H1 (cell line): ENCODE measurements at regions not wholly inside any gene's neighbourhood (a gene's known extent, or its start where the extent isn't known, plus 50 kb on each side); places are given as distances from the start of the nearest gene placed in this dataset.

Experiments
- SIRT6 ChIP-seq: IDR thresholded peaks from one replicate; pipeline ENCODE4 v1.7.1; 2012; ENCODE audit warnings: low read length, inconsistent platforms
- SP2 ChIP-seq: IDR thresholded peaks from 2 replicates; pipeline ENCODE4 v1.6.1; 2012; ENCODE audit warnings: mild to moderate bottlenecking, low read length, inconsistent platforms
- TF ChIP-seq, protein P1 (sequence below): fragments of 300-600 bp; sonication (generic); IDR thresholded peaks from 2 replicates; pipeline ENCODE4 v1.7.1; 2012; ENCODE audit warnings: low read length, moderate library complexity, mild to moderate bottlenecking, inconsistent platforms; ENCODE audit not compliant: insufficient replicate concordance

DNA sequence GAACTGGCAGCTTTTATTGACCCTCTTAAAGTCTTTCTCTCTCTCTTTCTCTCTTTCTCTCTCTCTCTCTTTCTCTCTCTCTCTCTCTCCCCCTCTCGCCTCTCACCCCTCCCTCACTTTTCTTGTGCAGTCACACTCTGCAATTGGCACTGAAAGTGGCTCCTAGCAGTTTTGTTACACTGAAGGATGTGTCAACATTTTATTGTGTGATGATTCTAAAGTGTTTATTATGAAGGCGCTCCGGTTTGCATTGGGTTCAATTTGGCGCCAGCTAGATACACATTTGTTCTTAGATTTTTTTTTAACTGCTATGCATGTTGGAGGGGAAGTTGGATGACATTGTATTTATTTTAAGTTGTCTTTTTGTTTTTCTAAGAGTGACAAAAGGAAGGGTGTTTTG is 64.0 kb upstream of the CHRM3 start (continued):
- TF ChIP-seq, protein P1, sequence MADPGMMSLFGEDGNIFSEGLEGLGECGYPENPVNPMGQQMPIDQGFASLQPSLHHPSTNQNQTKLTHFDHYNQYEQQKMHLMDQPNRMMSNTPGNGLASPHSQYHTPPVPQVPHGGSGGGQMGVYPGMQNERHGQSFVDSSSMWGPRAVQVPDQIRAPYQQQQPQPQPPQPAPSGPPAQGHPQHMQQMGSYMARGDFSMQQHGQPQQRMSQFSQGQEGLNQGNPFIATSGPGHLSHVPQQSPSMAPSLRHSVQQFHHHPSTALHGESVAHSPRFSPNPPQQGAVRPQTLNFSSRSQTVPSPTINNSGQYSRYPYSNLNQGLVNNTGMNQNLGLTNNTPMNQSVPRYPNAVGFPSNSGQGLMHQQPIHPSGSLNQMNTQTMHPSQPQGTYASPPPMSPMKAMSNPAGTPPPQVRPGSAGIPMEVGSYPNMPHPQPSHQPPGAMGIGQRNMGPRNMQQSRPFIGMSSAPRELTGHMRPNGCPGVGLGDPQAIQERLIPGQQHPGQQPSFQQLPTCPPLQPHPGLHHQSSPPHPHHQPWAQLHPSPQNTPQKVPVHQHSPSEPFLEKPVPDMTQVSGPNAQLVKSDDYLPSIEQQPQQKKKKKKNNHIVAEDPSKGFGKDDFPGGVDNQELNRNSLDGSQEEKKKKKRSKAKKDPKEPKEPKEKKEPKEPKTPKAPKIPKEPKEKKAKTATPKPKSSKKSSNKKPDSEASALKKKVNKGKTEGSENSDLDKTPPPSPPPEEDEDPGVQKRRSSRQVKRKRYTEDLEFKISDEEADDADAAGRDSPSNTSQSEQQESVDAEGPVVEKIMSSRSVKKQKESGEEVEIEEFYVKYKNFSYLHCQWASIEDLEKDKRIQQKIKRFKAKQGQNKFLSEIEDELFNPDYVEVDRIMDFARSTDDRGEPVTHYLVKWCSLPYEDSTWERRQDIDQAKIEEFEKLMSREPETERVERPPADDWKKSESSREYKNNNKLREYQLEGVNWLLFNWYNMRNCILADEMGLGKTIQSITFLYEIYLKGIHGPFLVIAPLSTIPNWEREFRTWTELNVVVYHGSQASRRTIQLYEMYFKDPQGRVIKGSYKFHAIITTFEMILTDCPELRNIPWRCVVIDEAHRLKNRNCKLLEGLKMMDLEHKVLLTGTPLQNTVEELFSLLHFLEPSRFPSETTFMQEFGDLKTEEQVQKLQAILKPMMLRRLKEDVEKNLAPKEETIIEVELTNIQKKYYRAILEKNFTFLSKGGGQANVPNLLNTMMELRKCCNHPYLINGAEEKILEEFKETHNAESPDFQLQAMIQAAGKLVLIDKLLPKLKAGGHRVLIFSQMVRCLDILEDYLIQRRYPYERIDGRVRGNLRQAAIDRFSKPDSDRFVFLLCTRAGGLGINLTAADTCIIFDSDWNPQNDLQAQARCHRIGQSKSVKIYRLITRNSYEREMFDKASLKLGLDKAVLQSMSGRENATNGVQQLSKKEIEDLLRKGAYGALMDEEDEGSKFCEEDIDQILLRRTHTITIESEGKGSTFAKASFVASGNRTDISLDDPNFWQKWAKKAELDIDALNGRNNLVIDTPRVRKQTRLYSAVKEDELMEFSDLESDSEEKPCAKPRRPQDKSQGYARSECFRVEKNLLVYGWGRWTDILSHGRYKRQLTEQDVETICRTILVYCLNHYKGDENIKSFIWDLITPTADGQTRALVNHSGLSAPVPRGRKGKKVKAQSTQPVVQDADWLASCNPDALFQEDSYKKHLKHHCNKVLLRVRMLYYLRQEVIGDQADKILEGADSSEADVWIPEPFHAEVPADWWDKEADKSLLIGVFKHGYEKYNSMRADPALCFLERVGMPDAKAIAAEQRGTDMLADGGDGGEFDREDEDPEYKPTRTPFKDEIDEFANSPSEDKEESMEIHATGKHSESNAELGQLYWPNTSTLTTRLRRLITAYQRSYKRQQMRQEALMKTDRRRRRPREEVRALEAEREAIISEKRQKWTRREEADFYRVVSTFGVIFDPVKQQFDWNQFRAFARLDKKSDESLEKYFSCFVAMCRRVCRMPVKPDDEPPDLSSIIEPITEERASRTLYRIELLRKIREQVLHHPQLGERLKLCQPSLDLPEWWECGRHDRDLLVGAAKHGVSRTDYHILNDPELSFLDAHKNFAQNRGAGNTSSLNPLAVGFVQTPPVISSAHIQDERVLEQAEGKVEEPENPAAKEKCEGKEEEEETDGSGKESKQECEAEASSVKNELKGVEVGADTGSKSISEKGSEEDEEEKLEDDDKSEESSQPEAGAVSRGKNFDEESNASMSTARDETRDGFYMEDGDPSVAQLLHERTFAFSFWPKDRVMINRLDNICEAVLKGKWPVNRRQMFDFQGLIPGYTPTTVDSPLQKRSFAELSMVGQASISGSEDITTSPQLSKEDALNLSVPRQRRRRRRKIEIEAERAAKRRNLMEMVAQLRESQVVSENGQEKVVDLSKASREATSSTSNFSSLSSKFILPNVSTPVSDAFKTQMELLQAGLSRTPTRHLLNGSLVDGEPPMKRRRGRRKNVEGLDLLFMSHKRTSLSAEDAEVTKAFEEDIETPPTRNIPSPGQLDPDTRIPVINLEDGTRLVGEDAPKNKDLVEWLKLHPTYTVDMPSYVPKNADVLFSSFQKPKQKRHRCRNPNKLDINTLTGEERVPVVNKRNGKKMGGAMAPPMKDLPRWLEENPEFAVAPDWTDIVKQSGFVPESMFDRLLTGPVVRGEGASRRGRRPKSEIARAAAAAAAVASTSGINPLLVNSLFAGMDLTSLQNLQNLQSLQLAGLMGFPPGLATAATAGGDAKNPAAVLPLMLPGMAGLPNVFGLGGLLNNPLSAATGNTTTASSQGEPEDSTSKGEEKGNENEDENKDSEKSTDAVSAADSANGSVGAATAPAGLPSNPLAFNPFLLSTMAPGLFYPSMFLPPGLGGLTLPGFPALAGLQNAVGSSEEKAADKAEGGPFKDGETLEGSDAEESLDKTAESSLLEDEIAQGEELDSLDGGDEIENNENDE, result no peak
- TF ChIP-seq SP2 (no peak), SIRT6 (no peak)
